ENCODE measurements at regions not wholly inside any gene's neighbourhood (a gene's known extent, or its start where the extent isn't known, plus 50 kb on each side); places are given as distances from the start of the nearest gene placed in this dataset.

DNA sequence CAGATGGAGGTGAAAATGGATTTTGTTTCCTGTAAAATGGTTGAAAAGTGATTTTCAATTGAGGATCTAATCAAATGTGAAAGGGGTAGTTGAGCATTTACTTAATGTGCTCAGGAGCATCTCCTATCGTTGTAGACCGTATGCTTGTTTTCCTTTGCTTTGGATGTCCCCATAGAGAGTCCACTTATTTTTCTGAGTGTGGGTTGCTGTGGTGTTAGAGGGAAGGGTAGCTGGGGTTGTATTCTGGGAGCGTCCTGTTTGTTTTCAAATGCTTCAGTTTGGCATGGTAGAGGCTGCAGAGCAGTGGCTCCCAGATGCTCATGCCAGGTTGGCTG, 154.1 kb downstream of the MAT2B start:
- no peak overlapping the region for H3K4me3 ChIP-seq (ENCODE audit: low read depth, low read length)
- TF ChIP-seq CTCF (IDR thresholded peaks at IDR 0.05; ENCODE audit: borderline replicate concordance, insufficient read depth, low read depth, low read length) = no peak

- no peak for TF ChIP-seq CTCF (IDR thresholded peaks at IDR 0.05; ENCODE audit: borderline replicate concordance, insufficient read depth, low read depth, low read length)
- H3K4me3 ChIP-seq (ENCODE audit: low read depth, low read length) = no peak overlapping the region
Observed at GRCh38 chr5:163660486-163660885, 155.1 kb downstream of the MAT2B start.

GRCh38 chr5:163661360-163661759, 155.9 kb downstream of the MAT2B start:
- no peak overlapping the region for H3K4me3 ChIP-seq (ENCODE audit: low read depth, low read length)
- TF ChIP-seq CTCF (IDR thresholded peaks at IDR 0.05; ENCODE audit: borderline replicate concordance, insufficient read depth, low read depth, low read length) = no peak

DNA sequence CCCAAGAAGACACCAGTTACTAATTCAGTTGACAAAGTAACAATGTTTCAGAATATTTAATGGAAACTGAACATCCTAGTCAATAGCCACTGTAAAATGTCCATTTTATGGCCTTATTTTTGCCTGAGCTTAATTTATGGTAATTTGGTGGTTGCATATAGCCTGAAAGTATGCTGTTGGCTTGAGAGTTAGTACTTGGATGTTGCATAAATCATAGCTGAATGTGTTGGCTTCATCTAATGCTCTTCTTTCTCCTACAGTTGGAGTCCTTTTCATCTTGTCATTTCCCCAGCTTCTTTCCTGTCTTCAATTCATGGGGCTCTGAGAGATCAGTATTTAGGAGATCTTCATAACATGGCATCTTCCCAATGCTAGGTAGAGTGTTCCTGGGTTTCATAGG, 164.6 kb downstream of the MAT2B start:
- H3K4me3 ChIP-seq (ENCODE audit: low read depth, low read length) = no peak overlapping the region
- no peak for TF ChIP-seq CTCF (IDR thresholded peaks at IDR 0.05; ENCODE audit: borderline replicate concordance, insufficient read depth, low read depth, low read length)

GRCh38 chr5:163677092-163677491, 171.7 kb downstream of the MAT2B start:
- TF ChIP-seq CTCF (IDR thresholded peaks at IDR 0.05; ENCODE audit: borderline replicate concordance, insufficient read depth, low read depth, low read length) = no peak

DNA sequence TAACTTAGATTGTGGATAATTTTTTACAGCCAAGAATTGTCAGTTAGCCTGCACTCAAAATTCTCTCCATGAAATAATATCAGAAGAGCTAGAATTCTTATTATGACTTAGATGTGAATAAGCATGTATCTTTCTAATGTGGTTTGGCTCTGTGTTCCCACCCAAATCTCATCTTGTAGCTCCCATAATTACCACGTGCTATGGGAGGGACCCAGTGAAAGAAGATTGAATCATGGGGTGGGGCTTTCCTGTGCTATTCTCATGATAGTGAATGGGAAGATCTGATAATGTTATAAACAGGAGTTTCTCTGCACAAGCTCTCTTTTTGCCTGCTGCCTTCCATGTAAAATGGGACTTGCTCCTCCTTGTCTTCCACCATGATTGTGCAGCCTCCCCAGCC, 176.8 kb downstream of the MAT2B start:
- no peak overlapping the region for H3K4me3 ChIP-seq (ENCODE audit: low read depth, low read length)
- no peak for TF ChIP-seq CTCF (IDR thresholded peaks at IDR 0.05; ENCODE audit: borderline replicate concordance, insufficient read depth, low read depth, low read length)

More at GRCh38 chr5:163677092-163677491, 171.7 kb downstream of the MAT2B start:
- H3K4me3 ChIP-seq (ENCODE audit: low read depth, low read length) = no peak overlapping the region

- TF ChIP-seq CTCF (IDR thresholded peaks at IDR 0.05; ENCODE audit: borderline replicate concordance, insufficient read depth, low read depth, low read length) = no peak
Observed at GRCh38 chr5:163687414-163687813, 182.0 kb downstream of the MAT2B start.

More at GRCh38 chr5:163687414-163687813, 182.0 kb downstream of the MAT2B start:
- no peak overlapping the region for H3K4me3 ChIP-seq (ENCODE audit: low read depth, low read length)

Measured in GM12875 (cell line).